ENCODE measurements at regions not wholly inside any gene's neighbourhood (a gene's known extent, or its start where the extent isn't known, plus 50 kb on each side); places are given as distances from the start of the nearest gene placed in this dataset.

GRCh38 chr5:58183786-58184085, 276.1 kb downstream of the PLK2 start:
- no peak for DNase-seq
- H2AFZ ChIP-seq (ENCODE audit: low read length): no peak overlapping the region
- H3K9me2 ChIP-seq (replicated peaks; ENCODE audit: insufficient read depth, low read length): no peaks in the 10 kb centered on the region
- H3K4me1 ChIP-seq (ENCODE audit: low read length): no peaks in the 10 kb centered on the region
- H3K9me3 ChIP-seq (replicated peaks; ENCODE audit: insufficient read depth, low read length): no peaks in the 10 kb centered on the region
- no peak overlapping the region for H3K4me3 ChIP-seq (ENCODE audit: low read length)
- H3K4me2 ChIP-seq (ENCODE audit: low read depth, low read length): no peak overlapping the region
- no peak for TF ChIP-seq CTCF (IDR thresholded peaks at IDR 0.05; ENCODE audit: low read length)
- TF ChIP-seq EZH2 (optimal IDR thresholded peaks at IDR 0.05; ENCODE audit: low read depth, low read length): no peak
- no peak for TF ChIP-seq EZH2phosphoT487 (IDR thresholded peaks at IDR 0.05; ENCODE audit: low read length)
- no peaks in the 10 kb centered on the region for H3K36me3 ChIP-seq (replicated peaks; ENCODE audit: insufficient read depth, low read length)
- H3K27ac ChIP-seq (ENCODE audit: low read length): no peak overlapping the region
- no peaks in the 10 kb centered on the region for H3K79me2 ChIP-seq (ENCODE audit: low read length)
- H4K20me1 ChIP-seq (ENCODE audit: insufficient read depth, low read length): no peaks in the 10 kb centered on the region
- H3K9ac ChIP-seq (ENCODE audit: low read length): no peak overlapping the region
- no peaks in the 10 kb centered on the region for H3K27me3 ChIP-seq (replicated peaks; ENCODE audit: insufficient read depth, low read length)
- no peaks in the 10 kb centered on the region for H3F3A ChIP-seq (ENCODE audit: insufficient read depth, low read length)

- Histone ChIP-seq H3F3A (ENCODE audit: insufficient read depth, low read length) (no peaks in the 10 kb centered on the region), H2AFZ (ENCODE audit: low read length) (no peak overlapping the region), H3K27ac (ENCODE audit: low read length) (no peak overlapping the region), H4K20me1 (ENCODE audit: insufficient read depth, low read length) (no peaks in the 10 kb centered on the region), H3K4me1 (ENCODE audit: low read length) (no peaks in the 10 kb centered on the region), H3K4me2 (ENCODE audit: low read depth, low read length) (no peak overlapping the region), H3K27me3 (replicated peaks; ENCODE audit: insufficient read depth, low read length) (no peaks in the 10 kb centered on the region), H3K79me2 (ENCODE audit: low read length) (no peaks in the 10 kb centered on the region), H3K9me3 (replicated peaks; ENCODE audit: insufficient read depth, low read length) (no peaks in the 10 kb centered on the region), H3K4me3 (ENCODE audit: low read length) (no peak overlapping the region), H3K9ac (ENCODE audit: low read length) (no peak overlapping the region), H3K36me3 (replicated peaks; ENCODE audit: insufficient read depth, low read length) (no peaks in the 10 kb centered on the region), H3K9me2 (replicated peaks; ENCODE audit: insufficient read depth, low read length) (no peaks in the 10 kb centered on the region)
- DNase-seq: no peak
- no peak for TF ChIP-seq EZH2 (optimal IDR thresholded peaks at IDR 0.05; ENCODE audit: low read depth, low read length)
- no peak for TF ChIP-seq CTCF (IDR thresholded peaks at IDR 0.05; ENCODE audit: low read length)
- no peak for TF ChIP-seq EZH2phosphoT487 (IDR thresholded peaks at IDR 0.05; ENCODE audit: low read length)
These were observed 276.7 kb downstream of the PLK2 start for GRCh38 chr5:58183078-58183785.

- Histone ChIP-seq H3K9me3 (replicated peaks; ENCODE audit: insufficient read depth, low read length) (no peaks in the 10 kb centered on the region), H3K9ac (ENCODE audit: low read length) (no peak overlapping the region), H3K9me2 (replicated peaks; ENCODE audit: insufficient read depth, low read length) (no peaks in the 10 kb centered on the region), H3K4me2 (ENCODE audit: low read depth, low read length) (no peak overlapping the region), H3K27me3 (replicated peaks; ENCODE audit: insufficient read depth, low read length) (no peaks in the 10 kb centered on the region), H3K27ac (ENCODE audit: low read length) (no peak overlapping the region), H3K79me2 (ENCODE audit: low read length) (no peaks in the 10 kb centered on the region), H3K4me3 (ENCODE audit: low read length) (no peak overlapping the region), H3K36me3 (replicated peaks; ENCODE audit: insufficient read depth, low read length) (no peaks in the 10 kb centered on the region), H4K20me1 (ENCODE audit: insufficient read depth, low read length) (no peaks in the 10 kb centered on the region), H2AFZ (ENCODE audit: low read length) (no peak overlapping the region), H3K4me1 (ENCODE audit: low read length) (no peaks in the 10 kb centered on the region), H3F3A (ENCODE audit: insufficient read depth, low read length) (no peaks in the 10 kb centered on the region)
- no peak for DNase-seq
- TF ChIP-seq EZH2phosphoT487 (IDR thresholded peaks at IDR 0.05; ENCODE audit: low read length) (no peak), CTCF (IDR thresholded peaks at IDR 0.05; ENCODE audit: low read length) (no peak), EZH2 (optimal IDR thresholded peaks at IDR 0.05; ENCODE audit: low read depth, low read length) (no peak)
These were observed 277.5 kb downstream of the PLK2 start for GRCh38 chr5:58182287-58182841.

All from MM.1S (cell line).